DND-41 (cell line): ENCODE measurements at regions not wholly inside any gene's neighbourhood (a gene's known extent, or its start where the extent isn't known, plus 50 kb on each side); places are given as distances from the start of the nearest gene placed in this dataset.

Experiments
- CTCF ChIP-seq: IDR thresholded peaks from 2 replicates; pipeline ENCODE4 v1.5.1; 2012; ENCODE audit warnings: borderline replicate concordance, low read length, moderate library complexity, mild to moderate bottlenecking; ENCODE audit not compliant: poor library complexity, severe bottlenecking; ENCODE audit errors: extremely low read depth
- EZH2 ChIP-seq: IDR thresholded peaks from 3 replicates; pipeline ENCODE4 v1.6.1; 2012; ENCODE audit warnings: borderline replicate concordance, low read depth, mild to moderate bottlenecking, moderate library complexity, low read length, inconsistent platforms; ENCODE audit not compliant: severe bottlenecking

- TF ChIP-seq CTCF (no peak), EZH2 (no peak)
Measured at GRCh38 chr14:54206516-54206915, 190.3 kb upstream of the CDKN3 start.
